H1 (cell line): ENCODE measurements at regions not wholly inside any gene's neighbourhood (a gene's known extent, or its start where the extent isn't known, plus 50 kb on each side); places are given as distances from the start of the nearest gene placed in this dataset.

Experiments
- CHD1 ChIP-seq: IDR thresholded peaks from 2 replicates; pipeline ENCODE4 v1.6.1; 2012; ENCODE audit warnings: low read depth, low read length, improper control_type of control experiment
- POLR2AphosphoS5 ChIP-seq: IDR thresholded peaks from 2 replicates; pipeline ENCODE4 v1.6.1; 2011; ENCODE audit warnings: low read depth, low read length
- RXRA ChIP-seq: IDR thresholded peaks from 2 replicates; pipeline ENCODE4 v1.6.1; 2011; ENCODE audit warnings: low read depth, mild to moderate bottlenecking, low read length, moderate library complexity; ENCODE audit not compliant: insufficient read depth
- TF ChIP-seq, protein P1 (sequence below), 3 experiments: IDR thresholded peaks; 1 replicate in 2 of 3; 2 replicates in 1 of 3; pipeline versions ENCODE4 v1.5.1 to v1.6.1; 2011; ENCODE audit warnings: low read length in 3 of 3, mild to moderate bottlenecking in 3 of 3, inconsistent platforms in 2 of 3, low read depth in 1 of 3, moderate library complexity in 1 of 3; ENCODE audit not compliant: insufficient read depth in 1 of 3; ENCODE audit errors: control extremely low read depth in 1 of 3

DNA sequence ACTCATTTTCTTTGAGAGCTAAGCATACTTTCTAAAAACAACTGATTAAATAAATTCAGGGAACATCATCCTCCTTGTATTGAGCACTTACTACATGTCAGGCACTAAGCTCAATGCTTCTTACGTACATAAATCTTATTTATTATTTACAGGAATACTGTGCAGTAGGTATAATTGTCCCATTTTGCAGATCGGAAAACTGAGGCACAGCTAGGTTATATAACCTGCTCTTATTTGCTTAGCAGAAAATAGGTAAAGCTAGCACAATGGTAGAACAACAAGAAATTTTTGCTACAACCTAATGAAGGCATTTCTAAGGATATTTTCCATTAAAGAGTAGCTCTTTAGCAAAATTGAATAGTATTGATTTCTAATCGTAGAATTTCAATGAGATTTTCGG is 168.7 kb upstream of the KCNJ16 start:
- TF ChIP-seq RXRA (no peak), CHD1 (no peak), POLR2AphosphoS5 (no peak)
- TF ChIP-seq, protein P1, sequence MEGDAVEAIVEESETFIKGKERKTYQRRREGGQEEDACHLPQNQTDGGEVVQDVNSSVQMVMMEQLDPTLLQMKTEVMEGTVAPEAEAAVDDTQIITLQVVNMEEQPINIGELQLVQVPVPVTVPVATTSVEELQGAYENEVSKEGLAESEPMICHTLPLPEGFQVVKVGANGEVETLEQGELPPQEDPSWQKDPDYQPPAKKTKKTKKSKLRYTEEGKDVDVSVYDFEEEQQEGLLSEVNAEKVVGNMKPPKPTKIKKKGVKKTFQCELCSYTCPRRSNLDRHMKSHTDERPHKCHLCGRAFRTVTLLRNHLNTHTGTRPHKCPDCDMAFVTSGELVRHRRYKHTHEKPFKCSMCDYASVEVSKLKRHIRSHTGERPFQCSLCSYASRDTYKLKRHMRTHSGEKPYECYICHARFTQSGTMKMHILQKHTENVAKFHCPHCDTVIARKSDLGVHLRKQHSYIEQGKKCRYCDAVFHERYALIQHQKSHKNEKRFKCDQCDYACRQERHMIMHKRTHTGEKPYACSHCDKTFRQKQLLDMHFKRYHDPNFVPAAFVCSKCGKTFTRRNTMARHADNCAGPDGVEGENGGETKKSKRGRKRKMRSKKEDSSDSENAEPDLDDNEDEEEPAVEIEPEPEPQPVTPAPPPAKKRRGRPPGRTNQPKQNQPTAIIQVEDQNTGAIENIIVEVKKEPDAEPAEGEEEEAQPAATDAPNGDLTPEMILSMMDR (IDR thresholded peaks at IDR 0.05; ENCODE audit: control extremely low read depth in 1 of 3, insufficient read depth in 1 of 3, low read depth in 1 of 3, low read length in 3 of 3), result no peak
